ENCODE measurements at regions not wholly inside any gene's neighbourhood (a gene's known extent, or its start where the extent isn't known, plus 50 kb on each side); places are given as distances from the start of the nearest gene placed in this dataset.

DNA sequence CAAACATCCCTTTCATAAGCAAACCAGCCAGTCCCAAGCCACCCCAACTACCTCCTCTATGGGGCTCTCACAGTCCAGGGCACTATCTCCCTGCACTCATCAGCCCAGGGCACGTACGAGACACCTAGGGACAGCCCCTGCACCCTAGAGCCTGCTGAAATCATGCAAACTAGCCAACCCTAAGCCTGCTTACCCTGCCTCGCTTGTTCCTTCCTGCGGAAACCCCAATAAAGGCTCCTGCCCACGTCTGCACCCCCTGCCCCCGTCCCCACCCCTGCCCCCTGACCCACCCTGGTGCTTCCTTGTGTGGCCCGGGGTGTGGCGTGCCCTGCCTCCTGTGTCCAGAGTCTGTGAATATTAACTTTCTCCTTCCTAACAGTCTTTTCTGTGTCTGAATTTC is 135.9 kb downstream of the GADD45G start:
- Histone ChIP-seq H3K36me3 (ENCODE audit: control insufficient read depth in 2 of 4, insufficient read depth in 4 of 4, low read length in 3 of 4) (no peaks in the 10 kb centered on the region), H3K18ac (ENCODE audit: extremely low read depth, low read length) (no peak overlapping the region), H3K27ac (ENCODE audit: low read depth, low read length) (no peak overlapping the region), H2BK20ac (ENCODE audit: low read length) (no peak overlapping the region), H2AFZ (ENCODE audit: low read length) (no peak overlapping the region), H3K4me2 (ENCODE audit: insufficient read depth in 1 of 2, low read depth in 2 of 2, low read length in 2 of 2) (no peak overlapping the region; a peak in 1 of 4 replicates), H2BK5ac (ENCODE audit: low read depth, low read length) (no peak overlapping the region), H4K5ac (ENCODE audit: insufficient read length, low read depth, low read length) (no peak overlapping the region), H2BK12ac (ENCODE audit: low read depth, low read length) (no peak overlapping the region), H3K4me3 (ENCODE audit: extremely low read depth in 1 of 4, insufficient read depth in 2 of 4, low read depth in 3 of 4, low read length in 4 of 4) (no peak overlapping the region), H3K14ac (ENCODE audit: insufficient read length) (no peak overlapping the region), H2AK5ac (ENCODE audit: low read depth, low read length) (no peak overlapping the region), H3K4ac (replicated peaks; ENCODE audit: insufficient read length, low read depth, low read length) (no peak overlapping the region), H3K27me3 (replicated peaks in 1 of 4; ENCODE audit: control insufficient read depth in 3 of 4, extremely low read depth in 1 of 4, insufficient read depth in 3 of 4, low read length in 3 of 4) (no peaks in the 10 kb centered on the region), H3K4me1 (replicated peaks in 1 of 4; ENCODE audit: control insufficient read depth in 3 of 4, insufficient read depth in 4 of 4, low read length in 3 of 4) (peaks cover 0 to 13% (median under 1%) of the 10 kb centered on the region in 4 experiments; a peak in 6 of 7 replicates), H4K91ac (replicated peaks; ENCODE audit: insufficient read length, low read length) (no peak overlapping the region), H4K20me1 (replicated peaks in 1 of 2; ENCODE audit: control insufficient read depth in 1 of 2, insufficient read depth in 2 of 2, low read length in 2 of 2) (no peaks in the 10 kb centered on the region), H3K9ac (replicated peaks in 1 of 4; ENCODE audit: extremely low read depth in 1 of 4, low read depth in 3 of 4, low read length in 3 of 4) (no peak overlapping the region), H3K9me3 (ENCODE audit: insufficient read depth in 2 of 2, low read depth in 1 of 2, low read length in 1 of 2) (no peaks in the 10 kb centered on the region), H4K8ac (ENCODE audit: extremely low read depth, insufficient read depth, low read length) (no peak overlapping the region), H3K23me2 (ENCODE audit: low read depth, low read length) (no peaks in the 10 kb centered on the region), H3K56ac (replicated peaks; ENCODE audit: insufficient read length, low read depth, low read length) (no peak overlapping the region), H3K79me2 (ENCODE audit: control insufficient read depth in 1 of 2, insufficient read depth in 2 of 2, low read length in 2 of 2) (no peaks in the 10 kb centered on the region), H2BK120ac (replicated peaks; ENCODE audit: low read depth, low read length) (no peak overlapping the region), H3K23ac (ENCODE audit: insufficient read length) (no peak overlapping the region), H2BK15ac (ENCODE audit: low read length) (no peak overlapping the region), H3K79me1 (ENCODE audit: low read depth, low read length) (no peaks in the 10 kb centered on the region)
- WGBS, 2 experiments (ENCODE audit: extremely low coverage in 1 of 2, insufficient coverage in 1 of 2, insufficient read length in 1 of 2, insufficient replicate concordance in 2 of 2, low coverage in 1 of 2, low lambda C conversion rate in 2 of 2, missing lambda C conversion rate in 1 of 2): 91% methylated on average over 4 of the region's 8 CpGs; no CpG with 5 or more reads in 1 of the 2 experiments
- DNase-seq (ENCODE audit: low read depth in 1 of 2, low spot score in 2 of 2) (no peak), FAIRE-seq (no peak)
- ChIA-PET CTCF (ENCODE audit: partially characterized antibody) (interaction anchor here (1.3 to 4.7 kb wide), 3 partner anchors 9 to 139 kb away, joined by 3 to 37 read pairs (median 18); no protein-coding TSS in a partner anchor), POLR2A (ENCODE audit: partially characterized antibody) (interaction anchor here (0.6 kb wide), 1 partner anchor 134 kb away, joined by 3 read pairs; no protein-coding TSS in a partner anchor)
- no peak for TF ChIP-seq SP2 (IDR thresholded peaks at IDR 0.05; ENCODE audit: low read length)
- no peak for TF ChIP-seq KDM4A (IDR thresholded peaks at IDR 0.05; ENCODE audit: low read depth, low read length, severe bottlenecking)
- TF ChIP-seq, protein P1, sequence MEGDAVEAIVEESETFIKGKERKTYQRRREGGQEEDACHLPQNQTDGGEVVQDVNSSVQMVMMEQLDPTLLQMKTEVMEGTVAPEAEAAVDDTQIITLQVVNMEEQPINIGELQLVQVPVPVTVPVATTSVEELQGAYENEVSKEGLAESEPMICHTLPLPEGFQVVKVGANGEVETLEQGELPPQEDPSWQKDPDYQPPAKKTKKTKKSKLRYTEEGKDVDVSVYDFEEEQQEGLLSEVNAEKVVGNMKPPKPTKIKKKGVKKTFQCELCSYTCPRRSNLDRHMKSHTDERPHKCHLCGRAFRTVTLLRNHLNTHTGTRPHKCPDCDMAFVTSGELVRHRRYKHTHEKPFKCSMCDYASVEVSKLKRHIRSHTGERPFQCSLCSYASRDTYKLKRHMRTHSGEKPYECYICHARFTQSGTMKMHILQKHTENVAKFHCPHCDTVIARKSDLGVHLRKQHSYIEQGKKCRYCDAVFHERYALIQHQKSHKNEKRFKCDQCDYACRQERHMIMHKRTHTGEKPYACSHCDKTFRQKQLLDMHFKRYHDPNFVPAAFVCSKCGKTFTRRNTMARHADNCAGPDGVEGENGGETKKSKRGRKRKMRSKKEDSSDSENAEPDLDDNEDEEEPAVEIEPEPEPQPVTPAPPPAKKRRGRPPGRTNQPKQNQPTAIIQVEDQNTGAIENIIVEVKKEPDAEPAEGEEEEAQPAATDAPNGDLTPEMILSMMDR (IDR thresholded peaks at IDR 0.05; ENCODE audit: control extremely low read depth in 1 of 3, insufficient read depth in 1 of 3, low read depth in 1 of 3, low read length in 3 of 3): no peak
- no peak for TF ChIP-seq SRF (IDR thresholded peaks at IDR 0.05; ENCODE audit: low read depth, low read length)
- TF ChIP-seq NANOG (IDR thresholded peaks at IDR 0.05; ENCODE audit: insufficient read depth, low read depth, low read length, poor library complexity, severe bottlenecking): no peak
- no peak for TF ChIP-seq RAD21 (IDR thresholded peaks at IDR 0.05 in 1 of 2, conservative IDR thresholded peaks at IDR 0.05 in 1 of 2; ENCODE audit: low read depth in 2 of 2, low read length in 2 of 2)
- TF ChIP-seq EZH2 (IDR thresholded peaks at IDR 0.05; ENCODE audit: low read depth, low read length, severe bottlenecking): no peak
- TF ChIP-seq EP300 (IDR thresholded peaks at IDR 0.05; ENCODE audit: borderline replicate concordance in 1 of 2, low read depth in 2 of 2, low read length in 2 of 2): no peak
- TF ChIP-seq TAF1 (IDR thresholded peaks at IDR 0.05; ENCODE audit: low read depth, low read length): no peak
- TF ChIP-seq GTF2F1 (IDR thresholded peaks at IDR 0.05; ENCODE audit: borderline replicate concordance, low read depth, low read length): no peak
- no peak for TF ChIP-seq SIX5 (IDR thresholded peaks at IDR 0.05; ENCODE audit: low read depth, low read length)

Data from H1 (cell line).